SK-N-SH (cell line): ENCODE measurements at regions not wholly inside any gene's neighbourhood (a gene's known extent, or its start where the extent isn't known, plus 50 kb on each side); places are given as distances from the start of the nearest gene placed in this dataset.
A peak's percentile ranks its signal among the peaks of the same experiment; 100 is the strongest.

Experiments
- CTCF ChIA-PET: fragments of 300-600, 350-600 bp; formaldehyde crosslinking; extraction: SDS; loops from one replicate; lab custom pipeline; 2021; lab: Yijun Ruan, JAX
- POLR2A ChIA-PET: fragments of 350-600 bp; sonication (Branson Sonifier 250); formaldehyde crosslinking; extraction: SDS; loops from one replicate; lab custom pipeline; 2020; ENCODE audit warnings: antibody characterized with exemption, inconsistent platforms; lab: Yijun Ruan, JAX
- DNase-seq: peaks from one replicate; pipeline ENCODE4 v3.0.0; 2012
- H2AFZ ChIP-seq: fragments of 200-600 bp; sonication (generic); 2 replicates; pipeline ENCODE4 v1.8.1; 2016; ENCODE audit warnings: antibody characterized with exemption, mild to moderate bottlenecking, low read depth
- H3F3A ChIP-seq: fragments of 200-600 bp; sonication (generic); replicated peaks from 2 replicates; pipeline ENCODE3; 2016; ENCODE audit warnings: antibody characterized with exemption, mild to moderate bottlenecking; ENCODE audit not compliant: insufficient read depth
- H3K27ac ChIP-seq, 2 experiments: fragments of 200-500 bp in 1 of 2; fragments of 200-600 bp in 1 of 2; sonication (Bioruptor generic) in 1 of 2; sonication (generic), shearing (Covaris generic) in 1 of 2; 2 replicates each; pipeline versions ENCODE4 v1.5.1 to v1.6.1; 2014 to 2016; ENCODE audit warnings: low read depth in 2 of 2, inconsistent platforms in 1 of 2, low read length in 1 of 2, mild to moderate bottlenecking in 1 of 2, mixed read lengths in 1 of 2
- H3K27me3 ChIP-seq: fragments of 200-600 bp; sonication (generic), shearing (Covaris generic); 2 replicates; pipeline ENCODE4 v1.6.1; 2016; ENCODE audit warnings: mixed run types; ENCODE audit not compliant: insufficient read depth
- H3K36me3 ChIP-seq, 2 experiments: fragments of 200-500 bp in 1 of 2; fragments of 200-600 bp in 1 of 2; sonication (Bioruptor generic) in 1 of 2; sonication (generic) in 1 of 2; replicated peaks in 1 of 2; 2 replicates each; pipeline versions ENCODE3 to v1.5.1; 2014 to 2016; ENCODE audit warnings: low read length in 1 of 2, mild to moderate bottlenecking in 1 of 2; ENCODE audit not compliant: insufficient read depth in 2 of 2, control insufficient read depth in 1 of 2
- H3K4me1 ChIP-seq, 2 experiments: fragments of 200-500 bp in 1 of 2; fragments of 200-600 bp in 1 of 2; sonication (Bioruptor generic) in 1 of 2; sonication (generic), shearing (Covaris generic) in 1 of 2; 2 replicates each; pipeline versions ENCODE4 v1.5.1 to v1.6.1; 2014 to 2016; ENCODE audit warnings: low read depth in 1 of 2, low read length in 1 of 2, mixed run types in 1 of 2; ENCODE audit not compliant: insufficient read depth in 2 of 2, control insufficient read depth in 1 of 2
- H3K4me2 ChIP-seq: fragments of 200-600 bp; sonication (generic), shearing (Covaris generic); 2 replicates; pipeline ENCODE4 v1.6.1; 2017; ENCODE audit warnings: mixed run types
- H3K4me3 ChIP-seq, 2 experiments: fragments of 200-500 bp in 1 of 2; fragments of 200-600 bp in 1 of 2; sonication (Bioruptor generic) in 1 of 2; sonication (generic), shearing (Covaris generic) in 1 of 2; 2 replicates each; pipeline versions ENCODE4 v1.5.1 to v1.8.1; 2014 to 2016; ENCODE audit warnings: low read depth in 2 of 2, inconsistent platforms in 1 of 2, low read length in 1 of 2, mild to moderate bottlenecking in 1 of 2, mixed read lengths in 1 of 2, moderate library complexity in 1 of 2
- H3K79me2 ChIP-seq: fragments of 200-600 bp; sonication (generic); 2 replicates; pipeline ENCODE4 v1.8.1; 2017; ENCODE audit warnings: mild to moderate bottlenecking; ENCODE audit not compliant: insufficient read depth
- H3K9ac ChIP-seq: fragments of 200-600 bp; sonication (generic); 2 replicates; pipeline ENCODE4 v1.6.1; 2017; ENCODE audit warnings: mixed run types
- H3K9me2 ChIP-seq: fragments of 200-600 bp; sonication (generic); 2 replicates; pipeline ENCODE4 v1.6.1; 2017; ENCODE audit warnings: mixed run types
- H3K9me3 ChIP-seq: fragments of 200-600 bp; sonication (generic); 2 replicates; pipeline ENCODE4 v1.6.1; 2017; ENCODE audit warnings: mixed run types, mild to moderate bottlenecking, moderate library complexity
- H4K20me1 ChIP-seq: fragments of 200-600 bp; sonication (generic); 2 replicates; pipeline ENCODE4 v1.6.1; 2017; ENCODE audit warnings: mild to moderate bottlenecking, mixed run types; ENCODE audit not compliant: insufficient read depth
- EP300 ChIP-seq, 2 experiments: IDR thresholded peaks; 2 replicates each; pipeline versions ENCODE4 v1.4.0 to v1.6.1; 2012; ENCODE audit warnings: borderline replicate concordance in 1 of 2, low read depth in 1 of 2, low read length in 1 of 2
- FOSL2 ChIP-seq: IDR thresholded peaks from 2 replicates; pipeline ENCODE4 v1.4.0; 2012; ENCODE audit warnings: low read depth, mild to moderate bottlenecking, moderate library complexity, borderline replicate concordance
- GABPA ChIP-seq: IDR thresholded peaks from 2 replicates; pipeline ENCODE4 v1.4.0; 2012; ENCODE audit warnings: low read depth, mild to moderate bottlenecking
- JUND ChIP-seq: IDR thresholded peaks from 2 replicates; pipeline ENCODE4 v1.4.0; 2012
- NFIC ChIP-seq: IDR thresholded peaks from 2 replicates; pipeline ENCODE4 v1.4.0; 2012; ENCODE audit warnings: borderline replicate concordance
- NRF1 ChIP-seq: IDR thresholded peaks from 2 replicates; pipeline ENCODE4 v1.6.1; 2012; ENCODE audit warnings: low read depth, mild to moderate bottlenecking, low read length
- RXRA ChIP-seq: IDR thresholded peaks from 2 replicates; pipeline ENCODE4 v1.4.0; 2012; ENCODE audit warnings: low read depth, mild to moderate bottlenecking, borderline replicate concordance
- SIN3A ChIP-seq: IDR thresholded peaks from 2 replicates; pipeline ENCODE4 v1.6.1; 2012; ENCODE audit warnings: low read depth, mild to moderate bottlenecking, low read length, moderate library complexity, borderline replicate concordance
- TAF1 ChIP-seq: IDR thresholded peaks from 2 replicates; pipeline ENCODE4 v1.6.1; 2012; ENCODE audit warnings: low read depth, mild to moderate bottlenecking, low read length, moderate library complexity, borderline replicate concordance
- TCF12 ChIP-seq: IDR thresholded peaks from 2 replicates; pipeline ENCODE4 v1.4.0; 2012
- YY1 ChIP-seq: IDR thresholded peaks from 2 replicates; pipeline ENCODE4 v1.4.0; 2012; ENCODE audit warnings: low read depth, mild to moderate bottlenecking
- WGBS: methylation state at CpG from one replicate; pipeline ENCODE4 v1.1.6; 2017; ENCODE audit warnings: low lambda C conversion rate; 5-methylcytosine and 5-hydroxymethylcytosine counted together
- TF ChIP-seq, protein P1 (sequence below): IDR thresholded peaks from 2 replicates; pipeline ENCODE4 v1.4.0; 2012; ENCODE audit warnings: low read depth
- TF ChIP-seq, protein P2 (sequence below): IDR thresholded peaks from 2 replicates; pipeline ENCODE4; 2012

DNA sequence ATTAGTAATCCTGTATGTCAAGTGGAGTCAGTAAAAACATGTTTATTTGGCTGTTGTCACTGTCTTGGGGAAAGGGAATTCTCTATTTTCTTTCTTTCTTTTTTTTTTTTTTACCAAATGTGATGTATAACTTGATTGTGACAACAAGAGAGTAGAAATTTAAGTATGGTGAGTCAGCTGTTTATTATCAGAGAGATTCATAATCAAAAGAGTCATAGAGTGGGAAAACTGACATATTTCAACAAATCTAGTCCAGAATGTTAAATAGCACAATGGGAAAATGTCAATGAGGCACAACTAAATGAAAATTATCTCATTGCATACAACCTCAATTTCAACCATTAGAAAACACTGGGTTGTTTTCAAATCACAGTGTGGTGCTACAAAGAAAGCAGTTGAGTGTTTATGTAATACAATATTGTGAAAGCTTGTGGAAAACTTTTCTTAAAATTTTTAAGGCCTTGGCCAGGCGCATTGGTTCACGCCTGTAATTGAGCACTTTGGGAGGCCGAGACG is 111.9 kb upstream of the DTNA start:
- no peaks in the 10 kb centered on the region for H3K79me2 ChIP-seq
- TF ChIP-seq, protein P1, sequence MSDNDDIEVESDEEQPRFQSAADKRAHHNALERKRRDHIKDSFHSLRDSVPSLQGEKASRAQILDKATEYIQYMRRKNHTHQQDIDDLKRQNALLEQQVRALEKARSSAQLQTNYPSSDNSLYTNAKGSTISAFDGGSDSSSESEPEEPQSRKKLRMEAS: no peak
- TF ChIP-seq NRF1 (no peak), SIN3A (no peak), TCF12 (no peak), GABPA (no peak), YY1 (no peak)
- TF ChIP-seq, all 33 proteins: peak for 0
- ChIA-PET POLR2A (no interaction called here), CTCF (interaction anchor here (0.8 to 1.4 kb wide), 4 partner anchors 45 to 760 kb away, joined by 3 read pairs; no protein-coding TSS in a partner anchor)
- Histone ChIP-seq H2AFZ (no peak overlapping the region), H3K9me3 (no peaks in the 10 kb centered on the region), H3K9ac (no peak overlapping the region), H3K4me3 (no peak overlapping the region), H3K27me3 (no peaks in the 10 kb centered on the region), H3F3A (no peaks in the 10 kb centered on the region), H4K20me1 (no peaks in the 10 kb centered on the region), H3K27ac (no peak overlapping the region), H3K4me1 (no peaks in the 10 kb centered on the region), H3K9me2 (no peaks in the 10 kb centered on the region), H3K4me2 (no peak overlapping the region), H3K36me3 (no peaks in the 10 kb centered on the region)
- WGBS: 88% methylated on average over 4 of the region's 4 CpGs
- DNase-seq: no peak

DNA sequence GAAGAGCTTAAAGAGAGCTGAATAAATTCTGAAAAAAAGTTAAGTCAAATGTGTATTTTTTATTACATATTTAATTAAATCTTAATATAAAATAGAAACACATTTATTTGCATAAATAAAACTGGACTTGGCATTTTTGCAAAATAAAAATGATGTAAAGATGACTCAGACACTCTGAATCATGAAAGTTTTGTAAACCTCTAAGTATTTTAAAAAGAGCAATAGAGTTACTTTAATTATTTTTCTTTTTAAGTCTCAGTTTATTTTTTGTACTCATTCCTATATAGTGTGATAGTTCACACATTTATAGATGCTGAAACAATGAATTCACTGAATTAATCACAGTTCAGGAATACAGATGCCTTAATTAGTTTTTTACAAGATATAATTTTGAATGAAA is 109.9 kb upstream of the DTNA start:
- Histone ChIP-seq H3K79me2 (no peaks in the 10 kb centered on the region), H3K9ac (no peak overlapping the region), H3K9me3 (no peaks in the 10 kb centered on the region), H3F3A (no peaks in the 10 kb centered on the region), H3K27me3 (no peaks in the 10 kb centered on the region), H3K4me2 (no peak overlapping the region), H4K20me1 (no peaks in the 10 kb centered on the region), H3K36me3 (no peaks in the 10 kb centered on the region), H3K9me2 (no peaks in the 10 kb centered on the region), H2AFZ (no peak overlapping the region), H3K4me3 (no peak overlapping the region), H3K27ac (no peak overlapping the region), H3K4me1 (peaks cover 0 to 3% of the 10 kb centered on the region in 2 experiments; a peak in 1 of 4 replicates)
- CTCF ChIA-PET: no interaction called here
- TF ChIP-seq, protein P2, sequence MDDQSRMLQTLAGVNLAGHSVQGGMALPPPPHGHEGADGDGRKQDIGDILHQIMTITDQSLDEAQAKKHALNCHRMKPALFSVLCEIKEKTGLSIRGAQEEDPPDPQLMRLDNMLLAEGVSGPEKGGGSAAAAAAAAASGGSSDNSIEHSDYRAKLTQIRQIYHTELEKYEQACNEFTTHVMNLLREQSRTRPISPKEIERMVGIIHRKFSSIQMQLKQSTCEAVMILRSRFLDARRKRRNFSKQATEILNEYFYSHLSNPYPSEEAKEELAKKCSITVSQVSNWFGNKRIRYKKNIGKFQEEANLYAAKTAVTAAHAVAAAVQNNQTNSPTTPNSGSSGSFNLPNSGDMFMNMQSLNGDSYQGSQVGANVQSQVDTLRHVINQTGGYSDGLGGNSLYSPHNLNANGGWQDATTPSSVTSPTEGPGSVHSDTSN: no peak
- peak; percentile 42; the same call in 1 of the 2 replicates for TF ChIP-seq FOSL2
- no peak for TF ChIP-seq SIN3A
- POLR2A ChIA-PET: no interaction called here
- no peak for DNase-seq

DNA sequence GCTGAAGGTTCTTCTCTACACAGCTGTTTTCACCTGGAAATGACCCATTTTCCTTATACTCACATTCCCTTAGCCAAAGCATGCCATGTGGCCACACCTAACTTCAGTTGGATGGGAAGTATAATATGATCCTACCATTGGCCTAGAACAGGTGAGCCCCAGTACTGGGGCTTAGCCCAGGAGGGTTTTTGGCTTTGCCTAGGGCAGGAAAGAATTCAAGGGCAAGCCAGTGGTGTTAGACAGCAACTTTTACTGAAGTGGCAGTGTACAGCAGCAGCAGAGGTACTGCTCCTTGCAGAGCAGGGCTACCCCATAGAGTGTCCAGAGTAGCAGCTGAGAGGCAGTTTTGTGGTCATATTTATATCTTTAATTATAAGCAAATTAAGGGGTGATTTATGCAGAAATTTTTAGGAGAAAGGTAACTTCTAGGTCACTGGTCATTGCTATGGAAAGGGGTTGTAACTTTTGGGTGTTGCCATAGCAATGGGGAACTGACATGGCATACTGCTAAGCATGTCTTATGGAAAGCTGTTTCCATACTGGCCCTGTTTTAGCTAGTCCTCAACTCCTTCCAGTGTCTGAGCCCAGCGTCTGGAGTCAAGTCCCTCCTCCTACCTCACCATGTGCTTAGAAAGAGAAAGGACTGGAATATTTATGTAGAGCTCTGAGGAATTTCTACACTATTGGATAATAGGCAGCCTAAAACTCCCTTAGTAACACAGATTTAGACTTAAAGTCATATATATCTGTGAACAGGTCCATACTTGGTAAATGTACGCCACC is 109.0 kb upstream of the DTNA start:
- Histone ChIP-seq H3K27ac (no peak overlapping the region), H4K20me1 (no peaks in the 10 kb centered on the region), H3K9me2 (no peaks in the 10 kb centered on the region), H3K79me2 (no peaks in the 10 kb centered on the region), H3K27me3 (no peaks in the 10 kb centered on the region), H3F3A (no peaks in the 10 kb centered on the region), H3K4me1 (peaks cover 0 to 3% of the 10 kb centered on the region in 2 experiments; a peak in 2 of 4 replicates), H3K9me3 (no peaks in the 10 kb centered on the region), H3K9ac (no peak overlapping the region), H2AFZ (no peak overlapping the region), H3K36me3 (no peaks in the 10 kb centered on the region), H3K4me3 (no peak overlapping the region), H3K4me2 (no peak overlapping the region)
- no peak for DNase-seq
- CTCF ChIA-PET: no interaction called here
- POLR2A ChIA-PET: no interaction called here
- 77% methylated on average over 2 of the region's 2 CpGs for WGBS
- TF ChIP-seq EP300 (IDR thresholded peaks at IDR 0.05; ENCODE audit: borderline replicate concordance in 1 of 2, low read depth in 1 of 2, low read length in 1 of 2) (no peak), RXRA (no peak), SIN3A (no peak), JUND (no peak), NRF1 (no peak), TAF1 (no peak), NFIC (no peak)
- TF ChIP-seq, protein P1: no peak
- TF ChIP-seq, protein P2: no peak
